PC-3 (cell line): ENCODE measurements at regions not wholly inside any gene's neighbourhood (a gene's known extent, or its start where the extent isn't known, plus 50 kb on each side); places are given as distances from the start of the nearest gene placed in this dataset.

Experiments used
- ATAC-seq: fragments of 200-7000 bp; cut with Tn5 transposase; 2 replicates; pipeline ENCODE4 v1.9.1; 2020; ENCODE audit warnings: mild to moderate bottlenecking, moderate library complexity
- BruUV-seq: library from RNA; stranded (reverse); fragments of 400-500 nt; replicated peaks from 2 replicates; lab custom pipeline; 2021; lab: Mats Ljungman, UMichigan
- CTCF ChIA-PET: fragments of 300-600 bp; sonication (Branson Sonifier 250); formaldehyde crosslinking; loops from one replicate; lab custom pipeline; 2022; ENCODE audit warnings: antibody characterized with exemption; lab: Charles Lee
- POLR2A ChIA-PET: fragments of 300-600 bp; sonication (Branson Sonifier 250); formaldehyde crosslinking; loops from one replicate; lab custom pipeline; 2022; ENCODE audit warnings: antibody characterized with exemption; ENCODE audit not compliant: unreplicated experiment; lab: Charles Lee
- DNase-seq: peaks from one replicate; pipeline ENCODE4 v3.0.0-alpha.2; 2015
- H2AFZ ChIP-seq: fragments of 300-600 bp; sonication (generic); 2 replicates; pipeline ENCODE4 v1.6.0; 2016; ENCODE audit warnings: antibody characterized with exemption, low read length
- H3F3A ChIP-seq: fragments of 300-600 bp; sonication (generic); one replicate; pipeline ENCODE4 v1.6.0; 2017; ENCODE audit warnings: antibody characterized with exemption, low read length, control low read depth, mild to moderate bottlenecking; ENCODE audit not compliant: unreplicated experiment
- H3K27ac ChIP-seq: fragments of 300-600 bp; sonication (generic); 2 replicates; pipeline ENCODE4 v1.5.1; 2016; ENCODE audit warnings: mild to moderate bottlenecking, low read length
- H3K27me3 ChIP-seq: fragments of 300-600 bp; sonication (generic); 2 replicates; pipeline ENCODE4 v1.6.1; 2016; ENCODE audit warnings: low read length, mixed read lengths
- H3K36me3 ChIP-seq: fragments of 300-600 bp; sonication (generic); 2 replicates; pipeline ENCODE4 v1.6.1; 2016; ENCODE audit warnings: low read depth, mixed run types, low read length, mixed read lengths
- H3K4me1 ChIP-seq: fragments of 300-600 bp; sonication (generic); 2 replicates; pipeline ENCODE4 v1.5.1; 2016; ENCODE audit warnings: low read length; ENCODE audit not compliant: insufficient read depth
- H3K4me2 ChIP-seq: fragments of 300-600 bp; sonication (generic); 2 replicates; pipeline ENCODE4 v1.6.0; 2016; ENCODE audit warnings: low read length
- H3K4me3 ChIP-seq: fragments of 300-600 bp; sonication (generic); 2 replicates; pipeline ENCODE4 v1.5.1; 2016; ENCODE audit warnings: mild to moderate bottlenecking, low read length, mixed read lengths
- H3K79me2 ChIP-seq: fragments of 300-600 bp; sonication (generic); 2 replicates; pipeline ENCODE4 v1.6.1; 2017; ENCODE audit warnings: low read length, mixed read lengths
- H3K9ac ChIP-seq: fragments of 300-600 bp; sonication (generic); 2 replicates; pipeline ENCODE4 v1.6.0; 2016; ENCODE audit warnings: mild to moderate bottlenecking, low read length
- H3K9me2 ChIP-seq: fragments of 300-600 bp; sonication (generic); replicated peaks from 2 replicates; pipeline ENCODE4 v1.6.1; 2016; ENCODE audit warnings: mixed run types, low read length, mixed read lengths
- H3K9me3 ChIP-seq: fragments of 300-600 bp; sonication (generic); 2 replicates; pipeline ENCODE4 v1.6.1; 2016; ENCODE audit warnings: low read length, mixed read lengths
- H4K20me1 ChIP-seq: fragments of 300-600 bp; sonication (generic); 2 replicates; pipeline ENCODE4 v1.6.1; 2016; ENCODE audit warnings: low read length, mixed read lengths
- CTCF ChIP-seq: fragments of 300-600 bp; sonication (generic); conservative IDR thresholded peaks from 2 replicates; pipeline ENCODE4 v1.5.1; 2017; ENCODE audit warnings: antibody characterized with exemption, low read depth, mild to moderate bottlenecking, low read length
- EZH2 ChIP-seq: fragments of 300-600 bp; sonication (generic); IDR thresholded peaks from one replicate; pipeline ENCODE4 v1.6.1; 2017; ENCODE audit warnings: antibody characterized with exemption, mild to moderate bottlenecking, low read length; ENCODE audit not compliant: unreplicated experiment
- EZH2phosphoT487 ChIP-seq: fragments of 300-600 bp; sonication (generic); IDR thresholded peaks from 2 replicates; pipeline ENCODE4 v1.6.1; 2018; ENCODE audit warnings: mild to moderate bottlenecking, antibody characterized with exemption, low read length, borderline replicate concordance
- intact Hi-C: fragments of 100-400 bp; cut with micrococcal nuclease; formaldehyde crosslinking; loops from 2 replicates; pipeline ENCODE4 v1.9.0; 2023

DNA sequence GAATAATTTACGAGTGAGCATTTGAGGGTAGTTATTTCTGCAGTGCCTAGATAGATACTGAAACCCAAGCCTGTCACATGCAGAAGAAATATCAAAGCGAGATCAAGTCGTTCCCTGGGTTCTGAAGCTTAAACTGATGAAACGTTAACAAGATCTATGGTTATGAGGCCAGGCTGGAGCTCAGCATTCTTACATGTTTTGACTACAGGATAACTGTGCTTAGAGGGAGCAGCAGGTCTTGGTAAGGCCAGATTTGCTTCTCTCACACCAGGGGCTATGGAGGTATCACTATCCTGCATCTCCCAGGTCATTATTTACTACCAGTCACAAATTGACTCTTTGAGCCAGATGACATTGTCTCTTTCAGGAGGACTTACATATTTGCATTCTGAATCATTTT is 1401.4 kb upstream of the PRMT6 start:
- BruUV-seq, result no TSS peak
- TF ChIP-seq EZH2phosphoT487 (no peak), CTCF (no peak), EZH2 (no peak)
- H3K4me2 ChIP-seq, result no peak overlapping the region
- no peaks in the 10 kb centered on the region for H3K79me2 ChIP-seq
- no peak overlapping the region for H3K4me3 ChIP-seq
- ATAC-seq (no peak), DNase-seq (no peak)
- CTCF ChIA-PET, result no interaction called here
- H4K20me1 ChIP-seq, result no peaks in the 10 kb centered on the region
- H2AFZ ChIP-seq, result no peak overlapping the region
- no peak overlapping the region for H3K9ac ChIP-seq
- no peaks in the 10 kb centered on the region for H3F3A ChIP-seq
- intact Hi-C loops, result no loop called here
- POLR2A ChIA-PET, result interaction anchor here (0.6 kb wide), 1 partner anchor 14 kb away, joined by 4 read pairs; no protein-coding TSS in a partner anchor
- no peaks in the 10 kb centered on the region for H3K27me3 ChIP-seq
- H3K9me2 ChIP-seq, result no peaks in the 10 kb centered on the region
- H3K36me3 ChIP-seq, result no peaks in the 10 kb centered on the region
- H3K27ac ChIP-seq, result no peak overlapping the region
- no peaks in the 10 kb centered on the region for H3K4me1 ChIP-seq
- H3K9me3 ChIP-seq, result no peaks in the 10 kb centered on the region

DNA sequence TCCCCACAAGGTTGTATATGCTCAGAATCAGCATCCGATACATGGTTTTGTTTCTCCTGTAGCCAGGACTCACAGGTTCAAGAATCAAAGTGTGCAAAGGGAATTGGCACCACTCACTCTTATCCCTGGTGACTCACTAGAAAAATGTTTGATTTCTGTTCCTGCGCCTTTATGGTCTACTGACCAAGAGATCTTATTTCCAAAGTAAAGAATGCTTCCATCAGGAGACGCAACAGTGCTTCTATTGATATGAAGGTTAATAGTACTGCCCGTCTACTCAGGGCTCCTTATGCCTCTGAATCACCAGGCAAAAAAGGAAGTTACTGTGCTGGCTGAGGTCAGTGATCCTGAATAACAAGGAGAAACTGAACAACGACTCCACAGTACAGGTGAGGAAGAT is 1392.0 kb upstream of the PRMT6 start:
- Histone ChIP-seq H4K20me1 (no peaks in the 10 kb centered on the region), H3K9me3 (no peaks in the 10 kb centered on the region), H3K9me2 (no peaks in the 10 kb centered on the region), H3K9ac (no peak overlapping the region), H3K79me2 (no peaks in the 10 kb centered on the region), H3K36me3 (no peaks in the 10 kb centered on the region), H2AFZ (no peak overlapping the region), H3F3A (no peaks in the 10 kb centered on the region), H3K4me1 (peaks cover 22% of the 10 kb centered on the region), H3K4me2 (peak overlapping the region; percentile 40), H3K4me3 (no peak overlapping the region), H3K27me3 (no peaks in the 10 kb centered on the region), H3K27ac (peak overlapping the region; percentile 55)
- ATAC-seq, result peak; percentile 98
- intact Hi-C loops, result loop anchor here (1.0 kb wide), 2 partner anchors 14 to 60 kb away; no protein-coding TSS in a partner anchor
- TF ChIP-seq CTCF (no peak), EZH2phosphoT487 (no peak), EZH2 (no peak)
- peak; percentile 92 for DNase-seq
- no TSS peak for BruUV-seq
- CTCF ChIA-PET, result interaction anchor here (0.6 kb wide), 1 partner anchor 20 kb away, joined by 3 read pairs; no protein-coding TSS in a partner anchor
- POLR2A ChIA-PET, result no interaction called here

DNA sequence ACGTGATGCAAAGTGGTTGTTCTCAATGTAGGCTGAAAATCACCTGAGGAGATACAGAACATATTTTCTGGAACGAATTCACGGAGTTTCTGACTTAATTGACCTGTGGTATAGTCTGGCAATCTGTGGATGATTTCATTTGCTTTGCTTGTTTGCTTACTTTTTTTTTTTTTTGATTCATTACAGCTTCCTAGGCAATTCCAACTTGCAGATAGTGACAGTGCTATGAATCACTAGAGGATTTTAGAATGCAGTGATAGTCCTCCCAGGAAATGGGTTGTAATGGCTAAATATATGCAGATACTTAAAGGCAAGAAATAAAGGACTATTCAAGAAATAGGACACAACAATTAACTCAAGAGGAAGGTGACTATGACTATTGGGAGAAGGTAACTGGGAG is 1378.1 kb upstream of the PRMT6 start:
- H3K4me1 ChIP-seq, result peaks cover 16% of the 10 kb centered on the region
- H3K36me3 ChIP-seq, result no peaks in the 10 kb centered on the region
- H2AFZ ChIP-seq, result no peak overlapping the region
- H3K4me3 ChIP-seq, result no peak overlapping the region
- intact Hi-C loops, result loop anchor here (1.0 to 10.0 kb wide), 3 partner anchors 14 to 54 kb away; no protein-coding TSS in a partner anchor
- H3K27ac ChIP-seq, result peak overlapping the region; percentile 13; the same call in 1 of the 2 replicates
- ChIA-PET POLR2A (no interaction called here), CTCF (no interaction called here)
- TF ChIP-seq EZH2, result no peak
- no peak for TF ChIP-seq EZH2phosphoT487
- DNase-seq, result peak; percentile 77
- ATAC-seq, result peak; percentile 95
- no peaks in the 10 kb centered on the region for H4K20me1 ChIP-seq
- no peaks in the 10 kb centered on the region for H3K79me2 ChIP-seq
- BruUV-seq, result no TSS peak
- H3K9me3 ChIP-seq, result no peaks in the 10 kb centered on the region
- no peaks in the 10 kb centered on the region for H3K9me2 ChIP-seq
- no peaks in the 10 kb centered on the region for H3K27me3 ChIP-seq
- H3K4me2 ChIP-seq, result peak overlapping the region; percentile 15
- H3K9ac ChIP-seq, result no peak overlapping the region
- no peaks in the 10 kb centered on the region for H3F3A ChIP-seq
